ENCODE measurements at regions not wholly inside any gene's neighbourhood (a gene's known extent, or its start where the extent isn't known, plus 50 kb on each side); places are given as distances from the start of the nearest gene placed in this dataset.

GRCh38 chr2:381181-381580 is 93.3 kb upstream of the ALKAL2 start:
- intact Hi-C loops (cut with DNase I; ENCODE audit: low total_unique reads), result no loop called here
- TF ChIP-seq CTCF (IDR thresholded peaks at IDR 0.05 in 8 of 11, conservative IDR thresholded peaks at IDR 0.05 in 3 of 11) (no peak), POLR2AphosphoS5 (IDR thresholded peaks at IDR 0.05) (no peak), POLR2A (IDR thresholded peaks at IDR 0.05) (no peak)

GRCh38 chr2:380772-381171 is 92.9 kb upstream of the ALKAL2 start:
- intact Hi-C loops (cut with DNase I; ENCODE audit: low total_unique reads), result no loop called here

More at GRCh38 chr2:381181-381580, 93.3 kb upstream of the ALKAL2 start:
- Histone ChIP-seq H3K36me3 (no peaks in the 10 kb centered on the region), H3K27me3 (replicated peaks in 1 of 7) (peaks cover 0 to 4% (median 0%) of the 10 kb centered on the region in 7 donors), H3K4me1 (no peaks in the 10 kb centered on the region), H3K9me3 (peaks cover 0 to 19% (median 15%) of the 10 kb centered on the region in 8 donors), H3K4me3 (no peak overlapping the region), H3K27ac (no peak overlapping the region)
- WGBS, 5 donors, result 84 to 92% (median 89%) methylated on average over 7 to 10 of the region's 10 CpGs
- DNase-seq, result no peak

GRCh38 chr2:380221-380620 is 92.3 kb upstream of the ALKAL2 start:
- no peaks in the 10 kb centered on the region for H3K4me1 ChIP-seq
- intact Hi-C loops (cut with DNase I; ENCODE audit: low total_unique reads), result no loop called here
- H3K9me3 ChIP-seq, result peaks cover 0 to 19% (median 15%) of the 10 kb centered on the region in 8 donors
- no peak overlapping the region for H3K4me3 ChIP-seq
- WGBS, 5 donors, result 90 to 94% (median 92%) methylated on average over 2 of the region's 2 CpGs
- H3K36me3 ChIP-seq, result no peaks in the 10 kb centered on the region
- peaks cover 0 to 4% (median 0%) of the 10 kb centered on the region in 7 donors for H3K27me3 ChIP-seq (replicated peaks in 1 of 7)
- TF ChIP-seq POLR2A (IDR thresholded peaks at IDR 0.05) (no peak), POLR2AphosphoS5 (IDR thresholded peaks at IDR 0.05) (no peak), CTCF (IDR thresholded peaks at IDR 0.05 in 8 of 11, conservative IDR thresholded peaks at IDR 0.05 in 3 of 11) (no peak)
- no peak for DNase-seq
- no peak overlapping the region for H3K27ac ChIP-seq

More at GRCh38 chr2:380772-381171, 92.9 kb upstream of the ALKAL2 start:
- peaks cover 0 to 4% (median 0%) of the 10 kb centered on the region in 7 donors for H3K27me3 ChIP-seq (replicated peaks in 1 of 7)
- TF ChIP-seq POLR2A (IDR thresholded peaks at IDR 0.05), result no peak
- TF ChIP-seq POLR2AphosphoS5 (IDR thresholded peaks at IDR 0.05), result no peak
- TF ChIP-seq CTCF (IDR thresholded peaks at IDR 0.05 in 8 of 11, conservative IDR thresholded peaks at IDR 0.05 in 3 of 11), result no peak
- WGBS, 5 donors, result 91 to 96% (median 92%) methylated on average over 7 of the region's 7 CpGs
- no peaks in the 10 kb centered on the region for H3K36me3 ChIP-seq
- H3K4me1 ChIP-seq, result no peaks in the 10 kb centered on the region
- no peak overlapping the region for H3K4me3 ChIP-seq
- H3K27ac ChIP-seq, result no peak overlapping the region
- H3K9me3 ChIP-seq, result peaks cover 0 to 19% (median 15%) of the 10 kb centered on the region in 8 donors
- no peak for DNase-seq

- no peaks in the 10 kb centered on the region for H3K4me1 ChIP-seq
- 90 to 96% (median 94%) methylated on average over 7 of the region's 7 CpGs for WGBS, 5 donors
- H3K36me3 ChIP-seq, result no peaks in the 10 kb centered on the region
- H3K27me3 ChIP-seq (replicated peaks in 1 of 7), result peaks cover 0 to 4% (median 0%) of the 10 kb centered on the region in 7 donors
- peaks cover 0 to 19% (median 15%) of the 10 kb centered on the region in 8 donors for H3K9me3 ChIP-seq
- no peak for TF ChIP-seq POLR2AphosphoS5 (IDR thresholded peaks at IDR 0.05)
- no peak for TF ChIP-seq CTCF (IDR thresholded peaks at IDR 0.05 in 8 of 11, conservative IDR thresholded peaks at IDR 0.05 in 3 of 11)
- TF ChIP-seq POLR2A (IDR thresholded peaks at IDR 0.05), result no peak
- no peak for DNase-seq
- intact Hi-C loops (cut with DNase I; ENCODE audit: low total_unique reads), result no loop called here
- H3K27ac ChIP-seq, result no peak overlapping the region
- H3K4me3 ChIP-seq, result no peak overlapping the region
Observed at GRCh38 chr2:379778-380177, 91.9 kb upstream of the ALKAL2 start.

Measured in spleen (tissue), 11 donors.